ENCODE measurements at regions not wholly inside any gene's neighbourhood (a gene's known extent, or its start where the extent isn't known, plus 50 kb on each side); places are given as distances from the start of the nearest gene placed in this dataset.

DNA sequence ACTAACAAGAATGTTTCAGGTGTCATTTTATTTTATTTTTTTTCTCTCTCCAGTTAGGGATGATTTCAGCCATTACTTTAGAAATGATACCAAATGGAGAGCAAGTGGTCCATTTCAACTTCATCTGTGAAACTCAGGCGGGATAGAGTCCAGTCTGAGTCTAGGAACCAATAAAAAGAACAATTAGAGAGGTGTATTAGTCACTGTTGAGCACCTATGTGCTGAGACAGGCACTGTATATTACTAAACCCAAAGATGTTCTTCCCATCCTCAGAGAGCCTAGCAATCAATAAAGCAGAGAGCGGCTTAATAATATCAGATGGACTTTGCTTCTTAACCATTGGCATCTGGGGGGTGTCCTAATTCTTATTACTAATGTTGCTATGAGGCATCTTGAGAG lies 410.3 kb upstream of the SLC24A2 start (continued):
- TF ChIP-seq, protein P1, sequence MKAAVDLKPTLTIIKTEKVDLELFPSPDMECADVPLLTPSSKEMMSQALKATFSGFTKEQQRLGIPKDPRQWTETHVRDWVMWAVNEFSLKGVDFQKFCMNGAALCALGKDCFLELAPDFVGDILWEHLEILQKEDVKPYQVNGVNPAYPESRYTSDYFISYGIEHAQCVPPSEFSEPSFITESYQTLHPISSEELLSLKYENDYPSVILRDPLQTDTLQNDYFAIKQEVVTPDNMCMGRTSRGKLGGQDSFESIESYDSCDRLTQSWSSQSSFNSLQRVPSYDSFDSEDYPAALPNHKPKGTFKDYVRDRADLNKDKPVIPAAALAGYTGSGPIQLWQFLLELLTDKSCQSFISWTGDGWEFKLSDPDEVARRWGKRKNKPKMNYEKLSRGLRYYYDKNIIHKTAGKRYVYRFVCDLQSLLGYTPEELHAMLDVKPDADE (conservative IDR thresholded peaks at IDR 0.05; ENCODE audit: control insufficient read depth, low read depth, low read length) = no peak
- TF ChIP-seq KHSRP (IDR thresholded peaks at IDR 0.05) (no peak), TRIM25 (IDR thresholded peaks at IDR 0.05; ENCODE audit: borderline replicate concordance) (no peak), CCAR2 (IDR thresholded peaks at IDR 0.05; ENCODE audit: low read depth, low read length) (no peak), ZBTB26 (CRISPR knock-in tag; IDR thresholded peaks at IDR 0.05) (no peak)

DNA sequence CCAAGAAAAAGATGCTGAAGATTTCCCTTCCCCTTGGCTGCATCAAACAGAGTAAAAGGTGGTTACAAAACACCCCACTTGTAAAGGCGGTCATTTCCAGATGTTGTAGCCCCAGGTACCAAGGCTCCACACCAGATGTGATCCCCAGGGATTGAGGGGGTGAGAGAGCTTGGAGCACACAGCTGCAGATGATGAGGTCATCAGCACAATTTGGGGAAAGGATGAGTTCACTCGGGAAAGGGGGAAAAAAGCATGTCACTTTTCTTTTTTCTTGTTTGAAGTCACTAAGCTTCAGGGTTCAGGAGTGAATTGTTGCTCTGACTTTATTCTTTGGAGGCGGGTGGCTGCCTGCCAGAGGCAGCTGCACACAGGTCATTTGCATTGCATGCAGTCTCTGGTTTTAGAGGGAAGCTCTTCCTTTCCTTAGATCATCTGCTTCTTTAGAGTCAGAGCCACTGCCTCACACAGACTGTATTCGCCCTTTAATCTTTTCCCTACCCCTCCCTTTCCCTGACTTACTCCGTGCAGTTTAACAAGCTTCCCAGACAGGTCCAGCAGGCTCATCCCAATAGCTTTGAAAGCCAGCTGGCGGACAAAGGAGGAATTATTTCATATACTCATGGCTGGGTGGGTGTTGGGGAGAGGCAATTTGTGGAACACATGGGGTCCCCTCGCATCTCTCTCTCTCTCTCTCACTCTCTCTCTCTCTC lies 409.3 kb upstream of the SLC24A2 start:
- Histone ChIP-seq H3K9me3 (replicated peaks; ENCODE audit: control insufficient read depth, insufficient read depth, low read depth, low read length) (no peaks in the 10 kb centered on the region), H3K79me2 (ENCODE audit: control insufficient read depth, insufficient read depth, low read length) (no peaks in the 10 kb centered on the region), H3K4me1 (replicated peaks in 1 of 2; ENCODE audit: control insufficient read depth in 2 of 2, insufficient read depth in 2 of 2, low read length in 2 of 2) (no peaks in the 10 kb centered on the region), H3K9me1 (ENCODE audit: control insufficient read depth, insufficient read depth, low read length) (no peaks in the 10 kb centered on the region), H2AFZ (ENCODE audit: low read depth, low read length) (no peak overlapping the region), H3K36me3 (ENCODE audit: control insufficient read depth, insufficient read depth, low read length) (no peaks in the 10 kb centered on the region), H3K9ac (ENCODE audit: insufficient read depth in 1 of 2, low read depth in 2 of 2, low read length in 2 of 2) (no peak overlapping the region), H3K4me3 (no peak overlapping the region), H3K27me3 (ENCODE audit: control insufficient read depth in 2 of 2, insufficient read depth in 2 of 2, low read length in 2 of 2) (no peaks in the 10 kb centered on the region), H4K20me1 (replicated peaks; ENCODE audit: control insufficient read depth, insufficient read depth, low read length) (no peaks in the 10 kb centered on the region), H3K4me2 (ENCODE audit: insufficient read depth, low read length) (no peak overlapping the region), H3K27ac (ENCODE audit: extremely low read depth, low read depth, low read length) (no peak overlapping the region)
- WGBS (ENCODE audit: insufficient coverage, low coverage, missing lambda C conversion rate) = 0% methylated on average over 4 of the region's 7 CpGs
- in situ Hi-C loops (cut with MboI) = no loop called here
- intact Hi-C loops (cut with micrococcal nuclease) = no loop called here
- DNase-seq (ENCODE audit: extremely low read depth in 1 of 4, low spot score in 3 of 4) = no peak
- FAIRE-seq = no peak
- POLR2A ChIA-PET = no interaction called here
- CTCF ChIA-PET (ENCODE audit: low intra/inter-chr PET ratio) = no interaction called here
- ATAC-seq = no peak
- BruUV-seq (replicated peaks) = no TSS peak
- no peak for TF ChIP-seq ETV6 (IDR thresholded peaks at IDR 0.05; ENCODE audit: borderline replicate concordance in 1 of 2, low read depth in 2 of 2, low read length in 1 of 2)
- TF ChIP-seq ETV6 (CRISPR knock-in tag; IDR thresholded peaks at IDR 0.05; ENCODE audit: borderline replicate concordance) = no peak
- TF ChIP-seq CXXC5 (CRISPR knock-in tag; IDR thresholded peaks at IDR 0.05) = no peak
- no peak for TF ChIP-seq ZNF589 (CRISPR knock-in tag; IDR thresholded peaks at IDR 0.05; ENCODE audit: low read depth)
- no peak for TF ChIP-seq PPARD (CRISPR knock-in tag; IDR thresholded peaks at IDR 0.05)
- no peak for TF ChIP-seq MITF (IDR thresholded peaks at IDR 0.05)
- TF ChIP-seq POLR3G (IDR thresholded peaks at IDR 0.05; ENCODE audit: extremely low read depth, insufficient read length, insufficient replicate concordance) = no peak
